Testis (tissue), 2 donors: ENCODE measurements at regions not wholly inside any gene's neighbourhood (a gene's known extent, or its start where the extent isn't known, plus 50 kb on each side); places are given as distances from the start of the nearest gene placed in this dataset.

Experiments used
- CTCF ChIP-seq, 3 experiments: fragments of 450-650 bp in 2 of 3; fragments of 200-600 bp in 1 of 3; sonication (generic) in 1 of 3; IDR thresholded peaks; one replicate each; pipeline ENCODE4 v1.5.1; 2016 to 2019; ENCODE audit warnings: antibody characterized with exemption in 3 of 3, mild to moderate bottlenecking in 2 of 3, moderate library complexity in 1 of 3
- POLR2A ChIP-seq: fragments of 450-650 bp; IDR thresholded peaks from one replicate; pipeline ENCODE4 v1.6.1; 2017; ENCODE audit warnings: antibody characterized with exemption, mild to moderate bottlenecking, moderate library complexity

DNA sequence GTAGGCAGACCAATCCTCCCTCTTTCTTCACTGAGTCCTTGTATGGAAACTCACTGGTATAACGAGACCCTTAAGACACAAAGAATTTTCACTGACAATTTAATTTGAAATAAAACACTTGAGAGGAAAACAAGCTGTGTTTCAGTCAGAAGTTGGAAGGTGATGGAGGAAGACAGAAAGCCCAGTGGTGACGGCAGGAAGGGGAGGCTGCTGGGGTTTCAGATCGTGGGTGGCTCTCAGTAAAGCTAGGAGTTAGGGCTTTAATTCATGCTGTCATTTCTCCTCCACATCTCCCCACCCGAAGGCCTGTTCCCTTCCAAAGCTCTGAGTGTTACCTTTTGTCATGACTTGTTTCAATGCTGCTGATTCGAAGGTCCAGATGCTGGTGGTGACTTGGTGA lies 605.2 kb upstream of the DPP6 start:
- no peak for TF ChIP-seq CTCF (IDR thresholded peaks at IDR 0.05)
- TF ChIP-seq POLR2A: no peak
